GM21390 (cell line): ENCODE measurements at regions not wholly inside any gene's neighbourhood (a gene's known extent, or its start where the extent isn't known, plus 50 kb on each side); places are given as distances from the start of the nearest gene placed in this dataset.

ENCODE experiments used
- ATAC-seq: cut with Tn5 transposase; IDR thresholded peaks from one replicate; pipeline ENCODE4 v1.9.1; 2021; ENCODE audit not compliant: unreplicated experiment

GRCh38 chr14:47778631-47779030 lies 103.2 kb upstream of the MDGA2 start:
- no peak for ATAC-seq

GRCh38 chr14:47772652-47773051 lies 97.2 kb upstream of the MDGA2 start:
- no peak for ATAC-seq

- no peak for ATAC-seq
Measured at GRCh38 chr14:47763188-47763854, 87.9 kb upstream of the MDGA2 start.

GRCh38 chr14:47746986-47747385 lies 71.6 kb upstream of the MDGA2 start:
- ATAC-seq, result no peak

GRCh38 chr14:47744155-47744554 lies 68.8 kb upstream of the MDGA2 start:
- ATAC-seq, result no peak

- no peak for ATAC-seq
Measured at GRCh38 chr14:47739541-47739940, 64.1 kb upstream of the MDGA2 start.

- ATAC-seq, result no peak
Measured at GRCh38 chr14:47730296-47730695, 54.9 kb upstream of the MDGA2 start.
